Small intestine (tissue), 7 donors: ENCODE measurements at regions not wholly inside any gene's neighbourhood (a gene's known extent, or its start where the extent isn't known, plus 50 kb on each side); places are given as distances from the start of the nearest gene placed in this dataset.

Experiments used
- DNase-seq, 2 donors: peaks; one replicate each; pipeline versions ENCODE4 v3.0.0 to v3.0.0-alpha.2; 2013
- FAIRE-seq: peaks from 2 replicates; lab custom pipeline; 2012; peaks lifted over from hg19 to GRCh38; lab: Jason Lieb, UNC
- H3K27ac ChIP-seq, 3 donors: one replicate each; pipeline ENCODE4 v1.5.1; 2013; ENCODE audit warnings: low read length in 2 of 3, mild to moderate bottlenecking in 2 of 3, control low read depth in 1 of 3, inconsistent platforms in 1 of 3, low read depth in 1 of 3, moderate library complexity in 1 of 3
- H3K27me3 ChIP-seq, 3 donors: one replicate each; pipeline ENCODE4 v1.6.1; 2013; ENCODE audit warnings: low read length in 3 of 3, inconsistent platforms in 1 of 3; ENCODE audit not compliant: control insufficient read depth in 3 of 3, insufficient read depth in 3 of 3
- H3K36me3 ChIP-seq, 3 donors: one replicate each; pipeline ENCODE4 v1.6.1; 2013; ENCODE audit warnings: low read length in 3 of 3, inconsistent platforms in 1 of 3, low read depth in 1 of 3, mild to moderate bottlenecking in 1 of 3, moderate library complexity in 1 of 3; ENCODE audit not compliant: control insufficient read depth in 3 of 3, insufficient read depth in 2 of 3
- H3K4me1 ChIP-seq, 3 donors: one replicate each; pipeline ENCODE4 v1.6.1; 2013; ENCODE audit warnings: low read length in 2 of 3, inconsistent platforms in 1 of 3, low read depth in 1 of 3, mild to moderate bottlenecking in 1 of 3, moderate library complexity in 1 of 3; ENCODE audit not compliant: control insufficient read depth in 3 of 3, insufficient read depth in 2 of 3
- H3K4me3 ChIP-seq, 3 donors: one replicate each; pipeline ENCODE4 v1.5.1; 2013; ENCODE audit warnings: low read length in 3 of 3, control low read depth in 1 of 3, inconsistent platforms in 1 of 3, low read depth in 1 of 3, mild to moderate bottlenecking in 1 of 3, moderate library complexity in 1 of 3
- H3K9me3 ChIP-seq, 2 donors: one replicate each; pipeline ENCODE4 v1.6.1; 2013; ENCODE audit warnings: low read depth in 1 of 2, low read length in 1 of 2; ENCODE audit not compliant: control insufficient read depth in 2 of 2, insufficient read depth in 1 of 2
- WGBS, 3 donors: extraction: QIAGEN DNeasy Blood & Tissue Kit; methylation state at CpG; one replicate each; pipeline ENCODE4 v1.1.7; 2013; 5-methylcytosine and 5-hydroxymethylcytosine counted together
- donor health status: healthy with polysubstance abuse.
- donor health status: control.
- donor health status: control.
- donor health status: Bipolar disorder and iron deficiency.
- donor health status: healthy.

DNA sequence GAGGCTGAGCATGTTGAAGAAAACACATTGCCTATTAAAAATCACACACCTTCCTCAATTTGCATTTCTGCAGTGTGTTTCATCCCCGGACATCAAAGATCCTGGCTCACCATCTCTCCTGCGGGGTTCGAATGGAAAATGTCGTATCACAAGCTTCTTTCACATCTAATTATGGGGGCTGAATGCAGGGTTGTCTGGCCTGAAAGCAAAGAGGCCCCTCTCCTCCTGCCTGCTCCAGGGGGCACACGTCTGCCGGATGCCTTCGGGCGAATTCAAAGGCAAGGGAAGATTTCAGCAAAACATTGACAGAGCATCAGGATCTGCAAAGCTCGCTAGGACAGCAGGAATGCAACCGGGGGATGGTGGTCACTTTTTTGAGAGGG is 1447.7 kb downstream of the TBC1D22A start:
- Histone ChIP-seq H3K36me3 (no peaks in the 10 kb centered on the region), H3K9me3 (no peaks in the 10 kb centered on the region), H3K27me3 (peaks cover 0 to 2% (median 0%) of the 10 kb centered on the region in 3 donors), H3K4me3 (no peak overlapping the region), H3K4me1 (no peaks in the 10 kb centered on the region), H3K27ac (no peak overlapping the region)
- 48 to 49% (median 49%) methylated on average over 10 of the region's 10 CpGs for WGBS, 3 donors
- no peak for DNase-seq
- FAIRE-seq = no peak

DNA sequence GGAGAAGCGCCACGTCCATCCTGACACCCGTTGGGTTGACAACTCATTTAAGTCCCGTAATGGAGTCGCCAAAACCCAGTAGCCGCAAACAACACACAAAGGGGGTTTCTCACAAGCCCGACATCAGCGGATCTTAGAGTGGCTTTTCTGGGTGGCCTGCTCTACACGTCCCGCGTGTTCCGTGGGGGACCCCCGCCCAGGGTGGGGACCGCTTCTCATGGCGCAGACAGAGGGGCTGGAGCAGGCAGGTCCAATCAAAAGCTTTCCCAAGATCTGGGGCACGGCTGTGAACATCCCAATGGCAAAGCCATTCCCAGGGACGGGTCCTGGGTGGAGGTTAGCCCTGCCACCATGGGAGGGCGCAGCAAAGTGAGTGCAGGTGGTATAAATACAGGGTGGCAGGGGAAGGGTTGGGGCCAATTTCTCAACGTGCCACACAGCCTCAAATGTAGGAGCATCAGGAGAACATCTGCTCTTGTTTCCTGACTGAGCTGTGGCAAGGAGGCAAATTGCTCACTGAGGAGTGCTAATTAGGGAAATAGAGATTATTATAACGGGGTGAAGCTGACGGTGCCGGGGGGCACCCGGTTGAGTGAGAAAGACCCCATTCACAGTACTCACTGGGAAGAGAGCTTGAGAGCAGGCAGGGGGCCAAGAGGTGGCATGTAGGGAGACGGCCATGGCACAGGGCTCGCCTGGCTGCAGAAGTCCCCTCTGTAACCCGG is 1447.2 kb downstream of the TBC1D22A start:
- Histone ChIP-seq H3K4me3 (no peak overlapping the region), H3K4me1 (no peaks in the 10 kb centered on the region), H3K9me3 (no peaks in the 10 kb centered on the region), H3K36me3 (no peaks in the 10 kb centered on the region), H3K27ac (no peak overlapping the region), H3K27me3 (peaks cover 0 to 2% (median 0%) of the 10 kb centered on the region in 3 donors)
- 83 to 85% (median 84%) methylated on average over 26 of the region's 26 CpGs for WGBS, 3 donors
- DNase-seq = no peak
- no peak for FAIRE-seq

DNA sequence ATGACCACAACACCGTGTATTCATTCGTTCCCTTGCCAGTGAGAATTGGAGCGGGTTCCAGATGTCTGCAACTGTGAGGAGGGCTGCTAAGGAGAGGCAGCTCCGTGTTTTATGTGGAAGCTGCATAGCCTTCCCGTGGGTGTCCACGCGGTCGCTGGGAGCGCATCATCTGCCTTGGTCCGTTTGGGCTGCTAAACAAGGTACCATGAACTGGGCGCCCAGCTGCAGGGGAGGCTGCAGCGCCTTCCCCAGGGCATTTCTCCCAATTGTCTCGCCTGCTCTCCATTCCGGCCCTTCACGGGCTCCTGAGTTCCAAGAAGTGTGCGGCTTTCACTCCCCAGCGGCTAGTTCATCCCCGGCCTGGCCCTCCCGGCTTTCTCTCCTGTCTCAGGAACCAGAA is 1446.4 kb downstream of the TBC1D22A start:
- FAIRE-seq (no peak), DNase-seq (no peak)
- no peak overlapping the region for H3K4me3 ChIP-seq
- H3K9me3 ChIP-seq = no peaks in the 10 kb centered on the region
- H3K4me1 ChIP-seq = no peaks in the 10 kb centered on the region
- H3K27ac ChIP-seq = no peak overlapping the region
- 87 to 91% (median 88%) methylated on average over 19 of the region's 19 CpGs for whole genome bisulfite sequencing, 3 donors
- no peaks in the 10 kb centered on the region for H3K36me3 ChIP-seq
- peaks cover 0 to 3% (median 0%) of the 10 kb centered on the region in 3 donors for H3K27me3 ChIP-seq

DNA sequence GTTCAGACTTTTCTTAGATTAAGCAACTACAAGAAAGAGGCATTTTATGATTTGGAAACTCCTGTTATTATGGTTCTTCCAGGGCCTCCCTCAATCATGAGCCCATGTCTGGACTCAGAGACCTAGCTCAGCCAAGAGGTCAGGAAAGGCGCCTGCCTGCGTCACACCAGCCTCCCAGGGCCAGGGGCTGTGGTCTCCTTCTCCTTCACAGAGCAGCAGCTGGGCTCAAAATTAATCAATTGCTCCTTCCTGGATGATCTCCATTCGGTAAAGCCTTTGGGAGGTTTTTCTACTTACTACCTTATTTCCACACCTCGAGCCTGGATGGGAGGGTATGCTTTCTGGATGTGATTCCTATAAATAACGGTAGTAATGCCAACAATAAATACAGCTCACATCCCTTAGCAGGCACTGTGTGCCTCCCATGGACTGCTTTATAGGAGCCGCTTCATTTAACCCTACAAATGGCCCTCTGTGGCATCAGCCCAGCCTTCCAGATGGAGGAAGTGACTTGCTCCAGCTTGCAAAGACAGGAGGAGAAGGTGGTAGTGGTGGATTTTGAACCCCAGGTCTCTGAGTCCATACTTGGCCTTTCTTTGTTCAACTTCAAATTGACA is 1445.6 kb downstream of the TBC1D22A start:
- Histone ChIP-seq H3K4me1 (no peaks in the 10 kb centered on the region), H3K4me3 (no peak overlapping the region), H3K27me3 (peaks cover 0 to 3% (median 0%) of the 10 kb centered on the region in 3 donors), H3K36me3 (no peaks in the 10 kb centered on the region), H3K27ac (no peak overlapping the region), H3K9me3 (no peaks in the 10 kb centered on the region)
- FAIRE-seq (no peak), DNase-seq (no peak)
- 65 to 70% (median 70%) methylated on average over 6 of the region's 6 CpGs for WGBS, 3 donors

DNA sequence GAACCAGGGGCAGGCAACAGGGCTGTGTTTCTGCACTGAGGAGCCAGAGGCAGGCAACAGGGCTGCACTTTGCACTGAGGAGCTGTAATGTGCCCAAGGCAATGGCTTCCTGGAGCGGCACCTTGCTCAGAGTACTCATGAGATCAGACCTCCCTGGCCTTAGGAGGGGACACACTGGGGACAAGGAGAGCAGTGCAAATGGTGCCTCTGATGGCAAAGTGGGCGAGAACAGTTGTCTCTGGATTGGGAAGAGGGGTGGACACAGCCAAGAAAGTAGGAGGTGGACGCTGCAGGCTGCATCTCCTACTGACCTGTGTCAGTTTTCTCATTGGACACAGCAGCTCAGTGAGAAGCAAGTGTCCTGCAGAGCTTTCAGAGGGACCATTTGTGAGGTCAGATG is 1443.3 kb downstream of the TBC1D22A start:
- Histone ChIP-seq H3K27me3 (peaks cover 0 to 3% (median 0%) of the 10 kb centered on the region in 3 donors), H3K4me3 (no peak overlapping the region), H3K27ac (no peak overlapping the region), H3K36me3 (no peaks in the 10 kb centered on the region), H3K4me1 (no peaks in the 10 kb centered on the region), H3K9me3 (no peaks in the 10 kb centered on the region)
- DNase-seq (no peak), FAIRE-seq (no peak)
- 45 to 82% (median 53%) methylated on average over 3 of the region's 3 CpGs for WGBS, 3 donors

DNA sequence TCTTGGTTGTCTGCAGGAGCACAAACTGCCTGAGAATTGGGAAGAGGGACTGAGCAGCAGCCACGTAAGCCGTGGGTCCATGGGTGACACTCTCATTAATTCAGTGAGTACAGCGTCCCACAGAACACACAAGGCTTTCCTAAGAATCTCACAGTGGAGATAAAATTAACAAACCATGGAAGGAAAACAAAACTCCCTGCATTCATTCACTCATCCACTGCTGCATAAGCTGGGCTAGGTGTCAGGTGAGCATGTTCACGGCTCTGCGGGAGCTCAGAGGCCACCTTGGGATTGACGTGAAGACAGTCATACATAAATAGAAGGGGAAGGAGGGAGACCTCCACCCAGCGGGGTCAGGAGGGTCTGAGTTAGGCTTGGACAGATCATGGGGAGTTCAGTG is 1442.7 kb downstream of the TBC1D22A start:
- FAIRE-seq (no peak), DNase-seq (no peak)
- Histone ChIP-seq H3K27me3 (peaks cover 0 to 3% (median 0%) of the 10 kb centered on the region in 3 donors), H3K27ac (no peak overlapping the region), H3K4me1 (no peaks in the 10 kb centered on the region), H3K36me3 (no peaks in the 10 kb centered on the region), H3K9me3 (no peaks in the 10 kb centered on the region), H3K4me3 (no peak overlapping the region)
- 69 to 80% (median 78%) methylated on average over 7 of the region's 7 CpGs for WGBS, 3 donors

DNA sequence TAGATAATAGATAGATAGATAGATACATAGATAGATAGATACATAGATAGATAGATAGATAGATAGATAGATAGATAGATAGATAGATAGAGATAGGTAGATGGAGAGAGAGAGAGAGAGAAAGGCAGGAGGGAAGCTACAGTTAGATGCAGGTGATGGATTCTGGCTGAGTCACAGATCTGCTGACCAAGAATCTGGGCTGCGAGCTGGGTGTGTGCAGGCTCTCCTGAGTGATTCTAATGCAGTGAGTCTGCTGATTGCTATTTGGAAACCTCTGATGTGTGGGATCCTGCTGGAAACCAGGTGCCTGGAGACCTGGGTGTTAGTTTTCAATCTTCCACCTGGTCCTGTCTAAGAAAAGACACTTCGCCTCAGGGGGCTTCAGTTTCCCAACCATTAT is 1441.8 kb downstream of the TBC1D22A start:
- FAIRE-seq (no peak), DNase-seq (no peak)
- WGBS, 3 donors = 73 to 83% (median 77%) methylated on average over 2 of the region's 2 CpGs
- Histone ChIP-seq H3K4me1 (no peaks in the 10 kb centered on the region), H3K36me3 (no peaks in the 10 kb centered on the region), H3K27ac (no peak overlapping the region), H3K4me3 (no peak overlapping the region), H3K9me3 (no peaks in the 10 kb centered on the region), H3K27me3 (peaks cover 0 to 3% (median 0%) of the 10 kb centered on the region in 3 donors)

DNA sequence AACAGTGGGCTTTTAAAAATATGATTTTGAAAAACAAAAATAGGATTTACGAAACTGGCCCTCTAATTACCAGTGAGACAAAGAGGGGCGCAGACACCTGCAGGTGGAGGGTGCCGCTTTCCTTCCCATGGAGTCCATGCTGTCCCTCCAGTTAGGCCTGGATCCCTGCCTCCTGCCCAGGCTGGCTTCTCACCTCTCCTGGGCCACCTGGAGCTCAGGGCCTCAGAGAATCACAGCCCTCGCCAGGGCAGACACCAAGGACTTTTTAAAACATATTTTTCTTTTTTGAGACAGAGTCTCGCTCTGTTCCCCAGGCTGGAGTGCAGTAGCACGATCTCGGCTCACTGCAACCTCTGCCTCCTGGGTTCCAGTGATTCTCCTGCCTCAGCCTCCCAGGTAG is 1437.2 kb downstream of the TBC1D22A start:
- no peak for DNase-seq
- Histone ChIP-seq H3K27me3 (peaks cover 0 to 4% (median 0%) of the 10 kb centered on the region in 3 donors), H3K27ac (no peak overlapping the region), H3K36me3 (no peaks in the 10 kb centered on the region), H3K9me3 (no peaks in the 10 kb centered on the region), H3K4me1 (no peaks in the 10 kb centered on the region), H3K4me3 (no peak overlapping the region)
- 87 to 93% (median 88%) methylated on average over 7 of the region's 7 CpGs for WGBS, 3 donors
- no peak for FAIRE-seq
